Heart left ventricle (tissue), 16 donors: ENCODE measurements at regions not wholly inside any gene's neighbourhood (a gene's known extent, or its start where the extent isn't known, plus 50 kb on each side); places are given as distances from the start of the nearest gene placed in this dataset.

ENCODE experiments used
- ATAC-seq, 4 donors: fragments of 200-7000 bp; cut with Tn5 transposase; one replicate each; pipeline ENCODE4 v1.9.1; 2020 to 2022; ENCODE audit warnings: moderate library complexity in 4 of 4, mild to moderate bottlenecking in 3 of 4, moderate number of reproducible peaks in 1 of 4
- DNase-seq, 5 donors: peaks; one replicate each; pipeline ENCODE4 v3.0.0-alpha.2; 2020
- H3K27ac ChIP-seq, 12 donors: fragments of 200-600 bp; sonication (generic) in 4 of 12; one replicate each; pipeline versions ENCODE4 v1.5.0 to v1.8.0; 2016 to 2022; ENCODE audit warnings: mild to moderate bottlenecking in 2 of 12
- H3K27me3 ChIP-seq, 9 donors: fragments of 200-600 bp; sonication (generic) in 2 of 9; one replicate each; pipeline versions ENCODE4 v1.5.1 to v1.8.0; 2016 to 2022; ENCODE audit warnings: mild to moderate bottlenecking in 3 of 9
- H3K36me3 ChIP-seq, 9 donors: fragments of 200-600 bp; sonication (generic) in 2 of 9; one replicate each; pipeline versions ENCODE4 v1.5.0 to v1.8.0; 2018 to 2022; ENCODE audit warnings: mild to moderate bottlenecking in 2 of 9
- H3K4me1 ChIP-seq, 12 donors: fragments of 200-600 bp; sonication (generic) in 4 of 12; one replicate each; pipeline versions ENCODE4 v1.5.0 to v1.8.0; 2016 to 2022; ENCODE audit warnings: mild to moderate bottlenecking in 3 of 12
- H3K4me3 ChIP-seq, 12 donors: fragments of 200-600 bp; sonication (generic) in 4 of 12; one replicate each; pipeline versions ENCODE4 v1.5.0 to v1.8.0; 2017 to 2022; ENCODE audit warnings: mild to moderate bottlenecking in 9 of 12, moderate library complexity in 4 of 12
- H3K9me3 ChIP-seq, 12 donors: fragments of 200-600 bp; sonication (generic) in 4 of 12; one replicate each; pipeline versions ENCODE4 v1.5.0 to v1.8.0; 2016 to 2022; ENCODE audit warnings: mild to moderate bottlenecking in 1 of 12
- POLR2A ChIP-seq, 2 donors: fragments of 450-650 bp; IDR thresholded peaks; one replicate each; pipeline ENCODE4 v1.6.1; 2017; ENCODE audit warnings: antibody characterized with exemption in 2 of 2, mild to moderate bottlenecking in 2 of 2, moderate library complexity in 2 of 2
- WGBS, 4 donors: extraction: QIAGEN DNeasy Blood & Tissue Kit in 2 of 4; methylation state at CpG; one replicate each; pipeline versions ENCODE4 v1.1.5 to v1.1.7; 2013 to 2018; 5-methylcytosine and 5-hydroxymethylcytosine counted together
- intact Hi-C, 10 donors: fragments of 100-400 bp; cut with DNase I; formaldehyde crosslinking; loops; one replicate each; pipeline versions ENCODE4 v1.11.1 to v1.14.2; 2022
- TF ChIP-seq, protein P1 (sequence below), 12 donors: fragments of 200-600 bp; sonication (generic) in 4 of 12; IDR thresholded peaks; one replicate each; pipeline versions ENCODE4 v1.5.0 to v1.8.0; 2018 to 2022; ENCODE audit warnings: antibody characterized with exemption in 12 of 12, mild to moderate bottlenecking in 5 of 12
- donor health status: ischemic (EF 13 %, LVEDD 7.1; RV severe dilation, severe dysfunction).
- donor health status: healthy with polysubstance abuse.
- donor health status: DM: no; HTN: yes; CAD: no.
- donor health status: DM: no; HTN: no; CAD: no.
- donor health status: ischemic (EF 25% LVEDD 6.9; RV normal size, moderate dysfunction).
- donor health status: ischemic (EF 25% LVEDD 5.7; RV mildly dilated, moderate dysfunction).
- donor health status: healthy.
- donor health status: DM: yes; HTN: yes; CAD: no.
- donor health status: ischemic (EF 35%, LVEDD 5.7; RV mildly dilated, moderate dysfunction).
- donor health status: nonischemic (EF 11% LVEDD 7.7; RV severe dilation, severe dysfunction).
- donor health status: DM: yes; HTN: yes; CAD: no.
- donor health status: PGD.
- donor health status: ischemic (EF 29% LVEDD 5.4; RV normal size, mild dysfunction).
- donor health status: nonischemic (EF 23%, LVEDD 6.1; RV moderate dilation, normal function).

DNA sequence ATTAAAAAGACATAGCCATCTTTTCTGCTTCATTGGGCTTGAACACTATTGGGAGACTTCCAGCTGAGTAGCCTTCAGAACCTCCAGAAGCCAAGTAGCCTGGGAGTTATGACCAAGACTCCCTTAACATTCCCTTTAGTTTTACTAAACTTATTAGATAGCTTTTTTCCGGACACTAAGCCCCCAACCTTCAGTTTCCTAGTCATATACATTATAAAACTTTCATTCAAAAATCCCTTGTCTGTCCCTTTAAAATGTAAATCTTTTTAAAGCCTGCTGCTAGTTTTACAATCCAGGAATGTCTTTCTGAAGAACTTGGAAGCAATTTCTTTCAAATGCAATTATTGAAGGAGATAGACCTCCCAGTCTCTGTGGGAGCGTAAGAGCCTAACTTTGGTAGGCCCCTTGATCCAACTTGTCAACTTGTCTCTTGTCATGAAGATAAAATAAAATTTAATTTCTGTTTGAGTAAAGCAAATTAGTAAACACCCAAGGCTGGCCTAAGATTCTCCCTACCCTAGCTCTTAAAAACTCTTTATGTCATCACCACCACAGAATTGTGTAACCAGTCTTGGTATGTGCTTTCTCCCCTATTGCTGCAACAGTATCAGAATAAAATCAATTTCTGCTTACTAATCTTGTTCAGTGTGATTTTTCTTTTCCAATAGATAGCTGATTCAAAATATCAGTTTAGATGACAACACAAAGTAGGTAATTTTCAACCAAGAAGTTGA lies 796.2 kb downstream of the PLA2G4A start:
- intact Hi-C loops, result no loop called here
- Histone ChIP-seq H3K4me3 (no peak overlapping the region), H3K36me3 (no peaks in the 10 kb centered on the region), H3K27ac (no peak overlapping the region), H3K27me3 (no peaks in the 10 kb centered on the region), H3K9me3 (peaks cover 0 to 3% (median 0%) of the 10 kb centered on the region in 12 donors), H3K4me1 (no peaks in the 10 kb centered on the region)
- ATAC-seq (no peak), DNase-seq (no peak)
- TF ChIP-seq, protein P1, sequence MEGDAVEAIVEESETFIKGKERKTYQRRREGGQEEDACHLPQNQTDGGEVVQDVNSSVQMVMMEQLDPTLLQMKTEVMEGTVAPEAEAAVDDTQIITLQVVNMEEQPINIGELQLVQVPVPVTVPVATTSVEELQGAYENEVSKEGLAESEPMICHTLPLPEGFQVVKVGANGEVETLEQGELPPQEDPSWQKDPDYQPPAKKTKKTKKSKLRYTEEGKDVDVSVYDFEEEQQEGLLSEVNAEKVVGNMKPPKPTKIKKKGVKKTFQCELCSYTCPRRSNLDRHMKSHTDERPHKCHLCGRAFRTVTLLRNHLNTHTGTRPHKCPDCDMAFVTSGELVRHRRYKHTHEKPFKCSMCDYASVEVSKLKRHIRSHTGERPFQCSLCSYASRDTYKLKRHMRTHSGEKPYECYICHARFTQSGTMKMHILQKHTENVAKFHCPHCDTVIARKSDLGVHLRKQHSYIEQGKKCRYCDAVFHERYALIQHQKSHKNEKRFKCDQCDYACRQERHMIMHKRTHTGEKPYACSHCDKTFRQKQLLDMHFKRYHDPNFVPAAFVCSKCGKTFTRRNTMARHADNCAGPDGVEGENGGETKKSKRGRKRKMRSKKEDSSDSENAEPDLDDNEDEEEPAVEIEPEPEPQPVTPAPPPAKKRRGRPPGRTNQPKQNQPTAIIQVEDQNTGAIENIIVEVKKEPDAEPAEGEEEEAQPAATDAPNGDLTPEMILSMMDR (IDR thresholded peaks at IDR 0.05), result no peak
- TF ChIP-seq POLR2A (IDR thresholded peaks at IDR 0.05), result no peak
- WGBS, 4 donors, result 72 to 84% (median 77%) methylated on average over 2 of the region's 2 CpGs

DNA sequence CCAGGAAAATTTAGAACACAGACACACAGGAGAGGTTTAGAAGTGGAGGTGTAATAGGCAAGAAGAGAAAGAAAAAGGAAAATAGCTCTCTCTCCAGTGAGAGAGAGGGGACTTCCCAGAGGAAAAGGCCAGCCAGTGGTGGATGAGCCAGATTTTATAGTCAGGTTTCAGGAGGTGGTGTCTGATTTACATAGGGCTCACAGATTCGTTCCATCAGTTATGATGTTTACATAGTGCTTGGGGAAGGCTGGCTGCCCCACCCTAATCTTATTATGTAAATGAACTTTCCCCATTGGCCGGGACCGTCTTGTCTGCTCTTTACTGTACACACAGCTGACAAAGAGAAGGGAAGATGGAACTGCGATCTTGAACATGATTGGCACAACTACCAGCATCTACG lies 797.3 kb downstream of the PLA2G4A start:
- Histone ChIP-seq H3K27me3 (no peaks in the 10 kb centered on the region), H3K4me1 (no peaks in the 10 kb centered on the region), H3K36me3 (no peaks in the 10 kb centered on the region), H3K4me3 (no peak overlapping the region), H3K27ac (no peak overlapping the region), H3K9me3 (peaks cover 0 to 9% (median under 1%) of the 10 kb centered on the region in 12 donors)
- TF ChIP-seq, protein P1 (IDR thresholded peaks at IDR 0.05), result no peak
- no peak for TF ChIP-seq POLR2A (IDR thresholded peaks at IDR 0.05)
- no peak for DNase-seq
- 38 to 54% (median 47%) methylated on average over 5 of the region's 5 CpGs for WGBS, 4 donors
- intact Hi-C loops, result no loop called here
- ATAC-seq, result no peak

DNA sequence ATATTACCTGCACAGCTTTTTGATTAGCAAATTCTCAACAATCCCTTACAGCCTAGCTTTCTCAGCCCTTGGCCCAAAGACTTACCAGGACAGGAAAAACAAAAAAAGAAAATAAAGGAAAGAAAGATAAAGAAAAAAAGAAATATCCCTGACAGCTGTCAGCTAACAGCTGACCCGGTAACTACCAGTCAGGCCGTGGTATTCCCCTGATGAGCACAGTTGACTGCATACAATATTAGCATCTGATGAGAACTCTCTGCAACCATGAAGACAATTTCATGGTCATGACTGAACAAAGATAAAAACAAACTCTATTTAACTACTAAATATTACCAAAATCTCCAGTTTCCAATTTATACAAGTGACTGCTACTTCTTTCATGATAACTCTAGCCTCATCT lies 798.8 kb downstream of the PLA2G4A start:
- intact Hi-C loops, result no loop called here
- no peak overlapping the region for H3K27ac ChIP-seq
- no peak for DNase-seq
- H3K9me3 ChIP-seq, result peaks cover 0 to 14% (median 7%) of the 10 kb centered on the region in 12 donors
- WGBS, 4 donors, result 75 to 87% (median 79%) methylated on average over 2 of the region's 2 CpGs
- no peaks in the 10 kb centered on the region for H3K4me1 ChIP-seq
- H3K27me3 ChIP-seq, result no peaks in the 10 kb centered on the region
- TF ChIP-seq POLR2A (IDR thresholded peaks at IDR 0.05), result no peak
- TF ChIP-seq, protein P1 (IDR thresholded peaks at IDR 0.05), result no peak
- no peak for ATAC-seq
- no peaks in the 10 kb centered on the region for H3K36me3 ChIP-seq
- H3K4me3 ChIP-seq, result no peak overlapping the region

DNA sequence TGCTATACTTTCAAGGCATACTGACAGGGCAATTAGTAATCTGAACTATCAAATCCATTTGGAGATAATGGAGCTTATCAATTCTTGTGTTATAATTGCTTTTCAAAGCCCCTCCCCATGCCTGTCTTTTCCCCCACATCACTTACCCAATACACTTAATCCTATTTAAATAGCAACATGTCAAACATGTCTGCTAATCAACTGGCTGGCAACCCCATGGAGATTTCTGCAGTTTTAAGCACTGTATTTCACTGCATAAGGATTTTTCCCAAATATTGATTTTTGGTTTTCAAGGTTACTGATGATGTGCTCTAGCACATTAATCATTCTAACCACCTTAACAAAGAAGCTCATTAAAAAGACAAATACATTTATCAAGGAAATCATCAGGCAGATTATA lies 800.3 kb downstream of the PLA2G4A start:
- no peaks in the 10 kb centered on the region for H3K27me3 ChIP-seq
- H3K4me1 ChIP-seq, result no peaks in the 10 kb centered on the region
- H3K36me3 ChIP-seq, result no peaks in the 10 kb centered on the region
- H3K27ac ChIP-seq, result no peak overlapping the region
- intact Hi-C loops, result no loop called here
- H3K4me3 ChIP-seq, result no peak overlapping the region
- TF ChIP-seq, protein P1 (IDR thresholded peaks at IDR 0.05), result no peak
- TF ChIP-seq POLR2A (IDR thresholded peaks at IDR 0.05), result no peak
- DNase-seq (no peak), ATAC-seq (no peak)
- peaks cover 0 to 16% (median 7%) of the 10 kb centered on the region in 12 donors for H3K9me3 ChIP-seq
